GM10266 (cell line): ENCODE measurements at regions not wholly inside any gene's neighbourhood (a gene's known extent, or its start where the extent isn't known, plus 50 kb on each side); places are given as distances from the start of the nearest gene placed in this dataset.

Experiments used
- DNase-seq: peaks from one replicate; pipeline ENCODE4 v3.0.0; 2012; ENCODE audit errors: extremely low spot score
- TF ChIP-seq, protein P1 (sequence below): IDR thresholded peaks from 2 replicates; pipeline ENCODE4 v1.5.1; 2012; ENCODE audit warnings: mild to moderate bottlenecking, low read depth; ENCODE audit not compliant: control insufficient read depth, insufficient read depth; ENCODE audit errors: missing control alignments

- TF ChIP-seq, protein P1, sequence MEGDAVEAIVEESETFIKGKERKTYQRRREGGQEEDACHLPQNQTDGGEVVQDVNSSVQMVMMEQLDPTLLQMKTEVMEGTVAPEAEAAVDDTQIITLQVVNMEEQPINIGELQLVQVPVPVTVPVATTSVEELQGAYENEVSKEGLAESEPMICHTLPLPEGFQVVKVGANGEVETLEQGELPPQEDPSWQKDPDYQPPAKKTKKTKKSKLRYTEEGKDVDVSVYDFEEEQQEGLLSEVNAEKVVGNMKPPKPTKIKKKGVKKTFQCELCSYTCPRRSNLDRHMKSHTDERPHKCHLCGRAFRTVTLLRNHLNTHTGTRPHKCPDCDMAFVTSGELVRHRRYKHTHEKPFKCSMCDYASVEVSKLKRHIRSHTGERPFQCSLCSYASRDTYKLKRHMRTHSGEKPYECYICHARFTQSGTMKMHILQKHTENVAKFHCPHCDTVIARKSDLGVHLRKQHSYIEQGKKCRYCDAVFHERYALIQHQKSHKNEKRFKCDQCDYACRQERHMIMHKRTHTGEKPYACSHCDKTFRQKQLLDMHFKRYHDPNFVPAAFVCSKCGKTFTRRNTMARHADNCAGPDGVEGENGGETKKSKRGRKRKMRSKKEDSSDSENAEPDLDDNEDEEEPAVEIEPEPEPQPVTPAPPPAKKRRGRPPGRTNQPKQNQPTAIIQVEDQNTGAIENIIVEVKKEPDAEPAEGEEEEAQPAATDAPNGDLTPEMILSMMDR: no peak
- DNase-seq: no peak
These were observed 180.7 kb upstream of the PGRMC2 start for GRCh38 chr4:128468123-128468989.

DNA sequence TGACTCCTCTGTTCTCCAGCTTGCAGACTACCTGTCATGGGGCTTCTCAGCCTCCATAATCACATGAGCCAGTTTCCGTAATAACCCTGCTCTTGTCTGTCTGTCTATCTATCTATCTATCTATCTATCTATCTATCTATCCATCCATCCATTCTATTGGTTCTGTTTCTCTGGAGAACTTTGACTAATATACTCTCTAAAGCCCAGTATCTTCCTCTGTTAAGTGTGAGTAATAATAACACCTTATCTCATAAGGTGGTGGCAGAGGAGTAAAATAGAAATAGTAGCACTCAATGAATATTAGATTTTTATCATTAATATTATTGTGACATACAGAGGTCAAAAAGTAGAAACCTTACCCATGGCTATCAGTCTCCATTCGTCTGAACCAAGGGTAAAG is 177.9 kb upstream of the PGRMC2 start:
- no peak for DNase-seq
- TF ChIP-seq, protein P1: no peak

GRCh38 chr4:128463006-128463405 is 175.4 kb upstream of the PGRMC2 start:
- TF ChIP-seq, protein P1: no peak
- no peak for DNase-seq

DNA sequence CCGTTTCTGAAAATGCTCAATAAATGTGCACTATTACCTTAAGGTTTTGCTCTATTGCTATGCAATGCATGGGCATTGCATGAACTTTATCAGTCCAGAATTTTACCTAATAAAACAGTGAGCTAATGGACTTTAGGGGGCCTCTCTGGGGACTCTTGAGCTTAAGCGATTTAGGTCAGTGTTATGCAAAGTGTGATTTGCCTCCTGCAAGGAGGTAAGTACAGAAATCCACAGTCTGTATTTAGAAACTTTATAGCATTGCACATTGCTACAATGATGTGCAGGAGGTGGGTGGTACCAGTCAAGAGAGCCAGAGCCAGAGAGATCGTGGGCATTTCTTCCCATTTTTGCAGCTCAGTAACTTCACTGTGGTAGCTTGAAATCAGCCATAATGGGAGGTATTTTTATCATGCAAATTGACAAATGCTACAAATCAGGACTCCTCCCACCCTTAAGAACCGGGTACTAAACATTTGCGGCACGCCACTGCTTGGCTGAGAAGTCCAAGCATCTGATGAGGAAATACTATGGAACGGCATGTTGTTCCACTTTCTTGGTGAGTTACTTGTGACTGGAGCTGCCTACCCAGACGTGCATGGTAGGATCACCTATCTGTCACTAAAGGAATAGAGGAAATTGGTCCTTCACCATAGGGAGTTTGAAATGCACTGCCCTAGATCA is 174.6 kb upstream of the PGRMC2 start:
- TF ChIP-seq, protein P1: no peak
- no peak for DNase-seq

DNA sequence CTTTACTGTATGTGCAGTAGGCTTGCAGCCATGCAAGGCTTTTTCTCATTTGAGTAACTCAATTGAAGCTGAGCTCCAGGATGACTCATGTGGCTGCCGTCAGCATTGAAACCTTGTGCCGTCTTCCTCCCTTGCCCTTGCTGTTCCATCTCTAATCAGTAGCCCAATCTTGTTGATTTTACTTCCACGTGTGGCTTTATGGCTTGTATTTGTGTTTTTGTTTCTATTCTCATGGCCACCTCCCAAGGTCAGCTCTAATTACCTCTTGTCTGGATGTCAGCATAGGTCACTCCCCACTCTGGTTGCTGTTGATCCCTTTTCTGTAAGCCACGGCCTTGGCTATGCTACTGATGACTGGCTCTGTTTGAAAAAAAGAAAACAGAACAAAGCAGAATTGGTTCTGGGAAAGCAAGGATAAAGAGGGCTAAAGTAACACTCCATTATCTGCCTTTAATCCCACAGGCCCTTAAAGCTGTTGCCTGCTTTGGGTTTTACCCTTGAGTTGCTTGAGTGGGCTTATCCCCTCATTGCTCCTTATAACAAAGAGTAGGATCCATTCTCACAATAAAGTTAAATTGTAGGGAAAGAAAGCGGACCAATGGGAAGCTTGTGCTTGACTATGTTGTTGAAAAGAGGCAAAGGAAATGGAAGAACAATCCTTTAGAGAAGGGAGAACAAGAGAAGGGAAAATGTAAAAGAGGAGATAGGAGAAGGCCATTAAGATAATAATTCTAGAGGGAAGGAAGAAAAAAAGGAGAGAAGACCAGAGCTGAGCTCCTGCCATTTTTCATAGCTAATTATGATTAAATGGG is 173.9 kb upstream of the PGRMC2 start:
- TF ChIP-seq, protein P1: no peak
- no peak for DNase-seq

GRCh38 chr4:128459547-128459946 is 171.9 kb upstream of the PGRMC2 start:
- DNase-seq: no peak
- TF ChIP-seq, protein P1: no peak

- no peak for DNase-seq
- TF ChIP-seq, protein P1: no peak
These were observed 171.2 kb upstream of the PGRMC2 start for GRCh38 chr4:128458816-128459215.
